BLaER1 treated with 17β-estradiol and CSF1 and Interleukin-3, amounts not matched to agents 10 nM and 100 nM (cell line): ENCODE measurements at regions not wholly inside any gene's neighbourhood (a gene's known extent, or its start where the extent isn't known, plus 50 kb on each side); places are given as distances from the start of the nearest gene placed in this dataset.
A peak's percentile ranks its signal among the peaks of the same experiment; 100 is the strongest.

Source experiments
- H3K27ac ChIP-seq, 11 experiments: shearing (Covaris generic); formaldehyde crosslinking; 2 replicates each; pipeline ENCODE4 v1.8.1; 2022
- H3K27me3 ChIP-seq, 11 experiments: shearing (Covaris generic); formaldehyde crosslinking; 2 replicates each; pipeline ENCODE4 v1.8.1; 2022
- H3K36me3 ChIP-seq, 11 experiments: shearing (Covaris generic); formaldehyde crosslinking; 2 replicates each; pipeline ENCODE4 v1.8.1; 2022
- H3K4me1 ChIP-seq, 10 experiments: shearing (Covaris generic); formaldehyde crosslinking; 2 replicates each; pipeline ENCODE4 v1.8.1; 2022
- H3K4me2 ChIP-seq, 11 experiments: shearing (Covaris generic); formaldehyde crosslinking; 2 replicates each; pipeline ENCODE4 v1.8.1; 2022
- H3K4me3 ChIP-seq, 10 experiments: shearing (Covaris generic); formaldehyde crosslinking; 2 replicates each; pipeline ENCODE4 v1.8.1; 2022
- H3K9ac ChIP-seq, 11 experiments: shearing (Covaris generic); formaldehyde crosslinking; 2 replicates each; pipeline ENCODE4 v1.8.1; 2022
- H3K9me3 ChIP-seq, 11 experiments: shearing (Covaris generic); formaldehyde crosslinking; replicated peaks in 1 of 11; 2 replicates each; pipeline ENCODE4 v1.8.1; 2022
- H4K20me1 ChIP-seq, 11 experiments: shearing (Covaris generic); formaldehyde crosslinking; 2 replicates each; pipeline ENCODE4 v1.8.1; 2022
- Cebpa-rat ChIP-seq, 11 experiments: shearing (Covaris generic); IDR thresholded peaks; 2 replicates each; pipeline ENCODE4 v1.8.1; 2022

DNA sequence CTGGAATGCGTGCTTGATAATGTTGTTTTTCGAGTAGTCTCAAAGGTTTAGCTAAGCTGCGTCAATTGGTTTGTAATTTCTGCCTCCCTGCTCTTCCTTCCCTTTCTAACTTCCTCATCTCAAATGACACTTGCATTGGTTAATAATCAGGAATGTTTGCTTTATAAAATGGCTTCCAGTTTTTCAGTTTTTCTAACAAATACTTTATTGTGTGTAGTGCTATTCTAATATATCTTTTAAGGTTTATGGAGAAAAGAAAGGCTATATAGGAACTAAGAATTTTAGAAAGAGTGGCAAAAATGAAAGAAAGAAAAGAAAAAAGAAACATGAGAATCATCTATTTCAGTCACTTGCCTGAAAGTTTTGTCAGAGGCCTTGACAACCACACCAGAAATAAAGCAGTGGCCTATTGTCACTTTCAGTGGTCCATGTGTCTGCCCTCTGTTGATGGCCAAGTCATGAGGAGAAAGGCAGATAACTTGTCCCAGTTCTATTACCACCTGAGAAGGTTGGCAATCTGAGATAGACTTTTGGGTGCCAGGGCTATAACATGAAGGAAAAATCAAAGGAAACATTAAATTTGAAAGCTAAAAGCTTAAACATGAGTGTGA is 221.9 kb upstream of the KITLG start:
- H3K27ac ChIP-seq = peak overlapping the region in 2 of 11 experiments; percentile 42 to 53; a peak in 2 of 22 replicates
- no peak overlapping the region for H3K9ac ChIP-seq
- H3K4me2 ChIP-seq = peak overlapping the region in 3 of 11 experiments; percentile 2 to 62 (median 33); a peak in 4 of 22 replicates
- H3K4me3 ChIP-seq = no peak overlapping the region
- no peaks in the 10 kb centered on the region for H4K20me1 ChIP-seq
- no peak for TF ChIP-seq Cebpa-rat (IDR thresholded peaks at IDR 0.05)
- peaks cover 4 to 33% (median 12%) of the 10 kb centered on the region in 10 experiments for H3K4me1 ChIP-seq
- peaks cover 0 to 32% (median 7%) of the 10 kb centered on the region in 11 experiments; a peak in 15 of 22 replicates for H3K9me3 ChIP-seq
- no peaks in the 10 kb centered on the region for H3K27me3 ChIP-seq
- H3K36me3 ChIP-seq = no peaks in the 10 kb centered on the region

DNA sequence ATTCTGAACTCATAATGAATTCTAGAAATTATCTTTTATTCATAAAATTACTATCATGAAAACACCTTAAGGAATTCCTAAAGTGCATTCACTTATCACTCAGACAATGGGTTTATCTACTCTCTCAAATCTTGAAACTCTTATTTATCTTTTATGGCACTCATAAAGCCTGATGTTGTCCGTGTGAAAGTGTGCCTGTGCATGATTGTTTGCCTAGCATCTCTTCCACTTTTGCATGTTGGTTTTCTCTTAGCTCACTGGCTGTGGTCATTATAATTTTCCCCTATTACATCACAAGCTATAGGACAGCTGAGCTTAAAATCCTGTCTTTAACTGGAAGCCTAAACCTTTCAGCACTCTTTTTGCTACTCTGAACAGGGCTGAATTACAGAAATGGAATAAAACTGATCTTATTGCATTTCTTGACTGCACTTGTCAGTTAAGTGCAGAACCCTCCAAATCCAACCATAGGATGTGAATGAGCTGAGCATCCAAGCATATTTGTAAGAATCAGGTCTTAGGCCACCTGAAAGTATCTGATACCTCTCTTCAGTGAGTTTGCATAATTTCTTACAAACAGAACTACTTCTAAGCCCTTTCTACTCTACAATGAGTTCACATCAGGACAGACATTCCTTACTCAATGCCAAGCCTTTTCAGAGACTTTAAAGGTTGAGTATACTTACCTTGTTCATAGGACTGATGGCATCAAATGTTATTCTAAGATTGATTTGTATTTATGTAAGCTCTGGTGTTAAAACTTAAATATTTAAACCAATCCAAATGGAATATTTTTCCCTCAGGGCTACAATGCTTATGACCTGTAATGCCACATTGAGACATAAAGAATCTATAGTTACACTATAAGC is 221.2 kb upstream of the KITLG start:
- H3K4me2 ChIP-seq = peak overlapping the region in 3 of 11 experiments; percentile 2 to 62 (median 33); a peak in 5 of 22 replicates

DNA sequence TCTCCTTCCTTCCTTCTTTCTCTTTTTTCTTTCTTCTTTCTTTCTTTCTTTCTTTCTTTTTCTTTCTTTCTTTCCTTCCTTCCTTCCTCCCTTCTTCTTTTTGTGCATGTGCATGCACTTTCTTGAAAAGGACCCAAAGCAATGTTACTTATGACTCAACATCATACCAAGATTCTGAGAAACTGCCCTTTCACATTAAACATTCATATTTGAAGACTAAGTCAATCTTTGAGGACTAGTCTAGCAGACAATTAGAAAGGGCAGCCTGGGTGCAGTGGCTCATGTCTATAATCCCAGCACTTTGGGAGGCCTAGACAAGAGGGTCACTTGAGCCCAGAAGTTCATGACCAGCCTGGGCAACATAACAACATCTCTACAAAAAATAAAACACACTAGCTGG is 212.8 kb upstream of the KITLG start:
- Histone ChIP-seq H3K4me1 (no peaks in the 10 kb centered on the region), H3K4me2 (no peak overlapping the region), H3K36me3 (no peaks in the 10 kb centered on the region), H3K9ac (no peak overlapping the region), H3K27me3 (no peaks in the 10 kb centered on the region), H3K4me3 (no peak overlapping the region), H4K20me1 (no peaks in the 10 kb centered on the region), H3K27ac (no peak overlapping the region), H3K9me3 (peaks cover 23 to 47% (median 33%) of the 10 kb centered on the region in 11 experiments)
- TF ChIP-seq Cebpa-rat (IDR thresholded peaks at IDR 0.05) = no peak

More for the DNA sequence above, 221.2 kb upstream of the KITLG start:
- H3K36me3 ChIP-seq = no peaks in the 10 kb centered on the region
- H3K4me3 ChIP-seq = no peak overlapping the region
- peaks cover 4 to 33% (median 11%) of the 10 kb centered on the region in 10 experiments for H3K4me1 ChIP-seq
- no peak overlapping the region for H3K9ac ChIP-seq
- H3K9me3 ChIP-seq = peaks cover 0 to 32% (median 7%) of the 10 kb centered on the region in 11 experiments; a peak in 15 of 22 replicates
- TF ChIP-seq Cebpa-rat (IDR thresholded peaks at IDR 0.05) = no peak
- peak overlapping the region in 1 of 11 experiments; percentile 53; a peak in 1 of 22 replicates for H3K27ac ChIP-seq
- H4K20me1 ChIP-seq = no peaks in the 10 kb centered on the region
- no peaks in the 10 kb centered on the region for H3K27me3 ChIP-seq

DNA sequence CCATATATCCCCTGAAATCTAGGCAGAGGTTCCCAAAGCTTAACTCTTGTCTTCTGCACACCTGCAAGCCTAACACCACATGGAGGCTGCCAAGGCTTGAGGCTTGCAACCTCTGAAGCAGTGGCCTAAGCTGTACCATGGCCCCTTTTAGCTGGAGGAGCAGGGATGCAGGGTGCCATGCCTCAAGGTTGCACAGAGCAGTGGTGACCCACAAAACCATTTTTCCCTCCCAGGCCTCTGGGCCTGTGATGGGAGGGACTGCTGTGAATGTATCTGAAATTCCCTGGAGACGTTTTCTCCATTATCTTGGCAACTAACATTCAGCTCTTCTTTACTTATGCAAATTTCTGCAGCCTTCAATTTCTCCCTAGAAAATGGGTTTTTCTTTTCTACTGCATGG is 210.0 kb upstream of the KITLG start:
- peaks cover 23 to 42% (median 33%) of the 10 kb centered on the region in 11 experiments for H3K9me3 ChIP-seq
- no peak for TF ChIP-seq Cebpa-rat (IDR thresholded peaks at IDR 0.05)
- H3K4me3 ChIP-seq = no peak overlapping the region

DNA sequence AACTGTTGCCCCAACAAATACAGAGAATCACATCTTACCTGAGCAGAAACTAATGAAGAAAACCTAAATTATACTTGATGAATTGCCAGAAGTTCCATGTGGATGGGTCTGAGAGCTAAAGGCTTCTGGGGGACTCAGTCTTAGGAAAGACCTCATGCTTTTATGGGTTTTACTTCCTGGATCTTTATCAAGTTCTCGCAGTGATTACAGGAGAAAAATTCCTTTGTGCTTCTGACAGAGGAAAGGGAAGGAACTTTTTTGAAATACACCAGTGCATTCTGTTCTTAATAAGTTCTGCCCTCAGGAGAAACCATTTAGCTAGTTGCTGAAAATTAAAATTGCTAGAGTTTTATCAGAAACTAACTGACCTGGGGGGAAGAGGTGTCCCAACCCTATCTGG is 203.9 kb upstream of the KITLG start:
- Histone ChIP-seq H3K9me3 (peaks cover 0 to 2% (median under 1%) of the 10 kb centered on the region in 11 experiments; a peak in 9 of 22 replicates), H3K9ac (no peak overlapping the region), H4K20me1 (no peaks in the 10 kb centered on the region), H3K27ac (no peak overlapping the region), H3K4me1 (no peaks in the 10 kb centered on the region), H3K4me3 (no peak overlapping the region), H3K36me3 (no peaks in the 10 kb centered on the region), H3K4me2 (no peak overlapping the region), H3K27me3 (no peaks in the 10 kb centered on the region)
- no peak for TF ChIP-seq Cebpa-rat (IDR thresholded peaks at IDR 0.05)

More for the DNA sequence above, 210.0 kb upstream of the KITLG start:
- Histone ChIP-seq H3K4me2 (no peak overlapping the region), H3K27me3 (no peaks in the 10 kb centered on the region), H3K36me3 (no peaks in the 10 kb centered on the region), H3K9ac (no peak overlapping the region), H4K20me1 (no peaks in the 10 kb centered on the region), H3K27ac (no peak overlapping the region), H3K4me1 (no peaks in the 10 kb centered on the region)

DNA sequence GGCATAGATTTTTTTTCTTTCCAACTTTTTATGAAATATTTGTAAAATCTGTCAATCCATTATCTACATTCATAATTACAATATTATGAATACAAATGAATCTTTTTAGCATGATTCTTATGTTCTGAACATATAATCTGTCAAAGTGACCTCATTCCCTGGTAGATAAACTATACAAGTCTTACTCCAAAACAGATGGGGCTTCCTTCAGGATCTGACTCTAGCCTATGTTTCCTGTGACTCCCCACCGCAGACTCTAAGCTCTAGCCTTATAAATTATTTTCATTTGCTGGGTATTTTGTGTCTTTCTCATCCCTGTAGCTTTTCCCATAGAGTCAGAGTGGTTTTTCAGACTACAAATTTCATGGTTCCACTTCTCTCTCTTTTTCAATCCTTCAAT is 202.1 kb upstream of the KITLG start:
- Histone ChIP-seq H3K4me3 (no peak overlapping the region), H4K20me1 (no peaks in the 10 kb centered on the region), H3K36me3 (no peaks in the 10 kb centered on the region), H3K9ac (no peak overlapping the region), H3K4me1 (no peaks in the 10 kb centered on the region), H3K9me3 (no peaks in the 10 kb centered on the region), H3K4me2 (no peak overlapping the region), H3K27ac (no peak overlapping the region), H3K27me3 (no peaks in the 10 kb centered on the region)
- TF ChIP-seq Cebpa-rat (IDR thresholded peaks at IDR 0.05) = no peak

DNA sequence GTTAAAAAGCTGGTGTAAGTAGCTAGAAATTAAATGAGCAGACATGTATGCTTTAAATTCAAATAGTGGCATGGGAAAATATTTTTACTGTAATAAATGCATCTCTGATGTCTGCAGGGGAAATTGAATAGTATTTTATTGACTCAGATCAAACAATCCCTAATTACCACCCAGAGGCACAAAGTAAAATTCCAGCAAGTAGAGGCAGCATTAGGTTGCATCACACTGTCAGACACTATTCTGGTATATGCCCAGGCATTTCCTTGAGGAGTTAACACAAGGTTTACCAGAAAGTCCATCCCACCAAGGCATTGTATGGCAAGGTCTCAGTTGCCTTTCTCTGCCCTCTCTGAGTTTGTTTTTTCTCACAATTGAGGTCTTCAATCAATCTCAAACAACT is 201.6 kb upstream of the KITLG start:
- H3K27me3 ChIP-seq = no peaks in the 10 kb centered on the region
- H3K4me3 ChIP-seq = no peak overlapping the region
- H3K27ac ChIP-seq = no peak overlapping the region

DNA sequence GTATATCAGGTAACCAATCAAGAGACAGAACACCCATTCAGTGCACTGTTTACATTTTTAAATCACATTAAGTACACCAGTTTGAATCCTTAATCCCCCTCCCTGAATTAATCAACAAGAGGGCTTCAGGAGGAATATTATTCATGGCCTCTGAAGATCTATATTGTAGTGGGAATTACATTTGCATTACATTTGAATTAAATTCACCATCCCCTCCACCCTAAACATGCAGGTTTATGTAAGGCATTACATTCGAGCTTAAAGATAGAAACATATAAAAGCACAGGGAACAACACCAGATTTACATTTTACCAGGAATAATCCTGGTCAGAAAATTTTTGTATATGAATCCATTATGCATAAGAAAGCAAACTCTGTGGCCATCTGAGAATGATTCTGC is 197.8 kb upstream of the KITLG start:
- Histone ChIP-seq H4K20me1 (no peaks in the 10 kb centered on the region), H3K36me3 (no peaks in the 10 kb centered on the region), H3K9ac (no peak overlapping the region), H3K9me3 (no peaks in the 10 kb centered on the region), H3K4me2 (no peak overlapping the region), H3K27ac (no peak overlapping the region), H3K4me3 (no peak overlapping the region), H3K27me3 (no peaks in the 10 kb centered on the region), H3K4me1 (no peaks in the 10 kb centered on the region)
- TF ChIP-seq Cebpa-rat (IDR thresholded peaks at IDR 0.05) = no peak

More for the DNA sequence above, 201.6 kb upstream of the KITLG start:
- Histone ChIP-seq H3K9me3 (no peaks in the 10 kb centered on the region), H3K4me1 (no peaks in the 10 kb centered on the region), H4K20me1 (no peaks in the 10 kb centered on the region), H3K36me3 (no peaks in the 10 kb centered on the region), H3K4me2 (no peak overlapping the region), H3K9ac (no peak overlapping the region)
- TF ChIP-seq Cebpa-rat (IDR thresholded peaks at IDR 0.05) = no peak

DNA sequence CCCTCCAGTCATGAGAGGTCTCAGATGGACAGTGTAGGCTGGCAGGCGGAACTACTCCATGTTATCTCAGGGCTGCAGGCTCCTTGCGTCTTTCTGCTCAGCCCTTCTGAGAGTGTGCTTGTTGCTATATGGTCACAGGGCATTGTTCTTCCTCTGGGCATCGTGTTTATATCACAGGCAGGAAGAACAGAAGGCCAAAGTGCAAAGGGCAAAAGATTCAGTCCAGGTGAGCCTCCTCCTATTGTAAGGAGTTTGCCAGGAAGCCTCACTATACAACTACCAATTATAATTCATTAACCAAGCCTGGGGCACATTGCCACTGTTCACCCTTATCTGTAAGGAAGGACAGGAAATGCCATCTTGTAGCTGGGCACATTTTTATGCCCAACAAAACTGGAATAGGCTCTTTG is 195.5 kb upstream of the KITLG start:
- Histone ChIP-seq H3K9me3 (no peaks in the 10 kb centered on the region), H3K27ac (no peak overlapping the region), H3K4me3 (no peak overlapping the region), H3K9ac (no peak overlapping the region), H3K36me3 (no peaks in the 10 kb centered on the region), H4K20me1 (no peaks in the 10 kb centered on the region), H3K27me3 (no peaks in the 10 kb centered on the region), H3K4me1 (no peaks in the 10 kb centered on the region), H3K4me2 (no peak overlapping the region)
- no peak for TF ChIP-seq Cebpa-rat (IDR thresholded peaks at IDR 0.05)
